ENCODE measurements at regions not wholly inside any gene's neighbourhood (a gene's known extent, or its start where the extent isn't known, plus 50 kb on each side); places are given as distances from the start of the nearest gene placed in this dataset.

- TF ChIP-seq CTCF (IDR thresholded peaks at IDR 0.05; ENCODE audit: insufficient read depth, low read depth, low read length, missing control alignments), result no peak
- DNase-seq (ENCODE audit: low read depth), result no peak
- no peak overlapping the region for H3K4me3 ChIP-seq (ENCODE audit: low read depth, low read length)
These were observed 141.3 kb upstream of the CDH10 start for GRCh38 chr5:24786108-24786507.

- H3K4me3 ChIP-seq (ENCODE audit: low read depth, low read length), result no peak overlapping the region
- no peak for TF ChIP-seq CTCF (IDR thresholded peaks at IDR 0.05; ENCODE audit: insufficient read depth, low read depth, low read length, missing control alignments)
- DNase-seq (ENCODE audit: low read depth), result no peak
These were observed 138.8 kb upstream of the CDH10 start for GRCh38 chr5:24783596-24783995.

DNA sequence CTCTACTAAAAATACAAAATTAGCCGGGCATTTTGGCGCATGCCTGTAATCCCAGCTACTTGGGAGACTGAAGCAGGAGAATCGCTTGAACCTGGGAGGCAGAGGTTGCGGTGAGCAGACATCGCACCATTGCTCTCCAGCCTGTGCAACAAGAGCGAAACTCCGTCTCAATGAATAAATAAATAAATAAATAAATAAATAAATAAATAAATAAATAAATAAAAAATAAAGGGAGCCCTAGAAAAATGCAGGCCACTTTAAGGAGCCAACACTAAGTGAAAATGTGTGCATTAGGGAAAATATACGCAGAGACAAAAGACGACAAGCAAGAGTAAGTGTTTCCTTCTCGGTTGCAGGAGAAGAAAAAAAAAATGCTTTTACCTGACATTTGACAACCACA is 132.6 kb upstream of the CDH10 start:
- DNase-seq (ENCODE audit: low read depth), result no peak
- no peak overlapping the region for H3K4me3 ChIP-seq (ENCODE audit: low read depth, low read length)
- no peak for TF ChIP-seq CTCF (IDR thresholded peaks at IDR 0.05; ENCODE audit: insufficient read depth, low read depth, low read length, missing control alignments)

DNA sequence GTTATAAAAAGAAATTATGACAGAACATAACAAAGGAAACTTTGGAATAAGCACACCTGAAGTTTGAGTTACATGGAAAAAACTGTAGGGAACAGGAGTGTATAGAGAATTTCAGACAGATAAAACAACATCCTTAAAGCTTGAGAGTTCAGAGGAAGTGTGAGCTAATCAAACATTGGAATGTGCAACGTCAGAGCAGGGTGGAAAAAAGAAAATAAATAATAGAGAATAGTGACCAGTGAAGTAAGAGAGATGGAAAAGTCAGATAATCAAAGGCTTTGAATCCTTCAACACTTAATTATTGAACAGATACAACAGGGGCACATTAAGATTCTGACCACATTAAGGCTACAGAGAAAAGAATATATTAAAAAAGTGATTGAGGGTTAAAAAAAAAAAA is 128.5 kb upstream of the CDH10 start:
- DNase-seq (ENCODE audit: low read depth), result no peak
- TF ChIP-seq CTCF (IDR thresholded peaks at IDR 0.05; ENCODE audit: insufficient read depth, low read depth, low read length, missing control alignments), result no peak
- H3K4me3 ChIP-seq (ENCODE audit: low read depth, low read length), result no peak overlapping the region

DNA sequence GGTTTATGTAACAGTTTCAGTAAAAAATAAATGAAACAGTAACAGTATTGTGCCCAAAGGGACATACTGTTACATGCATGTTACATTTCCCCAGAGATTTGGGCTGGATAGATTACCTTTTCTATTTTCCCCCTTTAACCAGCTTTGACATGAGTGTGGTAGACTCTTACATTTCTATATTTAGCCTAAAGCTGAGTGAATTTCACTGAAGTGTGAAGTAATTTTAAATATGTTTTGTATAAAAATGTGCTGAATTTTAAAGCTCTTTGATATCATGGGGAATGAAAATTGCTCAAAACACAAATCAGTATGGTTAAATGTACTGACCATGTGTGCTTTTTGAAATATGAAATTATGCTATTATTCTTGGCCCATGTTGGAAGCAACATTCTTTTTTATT is 122.3 kb upstream of the CDH10 start:
- H3K4me3 ChIP-seq (ENCODE audit: low read depth, low read length), result no peak overlapping the region
- TF ChIP-seq CTCF (IDR thresholded peaks at IDR 0.05; ENCODE audit: insufficient read depth, low read depth, low read length, missing control alignments), result no peak
- no peak for DNase-seq (ENCODE audit: low read depth)

- DNase-seq (ENCODE audit: low read depth), result no peak
- H3K4me3 ChIP-seq (ENCODE audit: low read depth, low read length), result no peak overlapping the region
- no peak for TF ChIP-seq CTCF (IDR thresholded peaks at IDR 0.05; ENCODE audit: insufficient read depth, low read depth, low read length, missing control alignments)
These were observed 120.4 kb upstream of the CDH10 start for GRCh38 chr5:24765219-24765618.

GRCh38 chr5:24750355-24750754 is 105.6 kb upstream of the CDH10 start:
- no peak for TF ChIP-seq CTCF (IDR thresholded peaks at IDR 0.05; ENCODE audit: insufficient read depth, low read depth, low read length, missing control alignments)

More at GRCh38 chr5:24750355-24750754, 105.6 kb upstream of the CDH10 start:
- no peak overlapping the region for H3K4me3 ChIP-seq (ENCODE audit: low read depth, low read length)
- DNase-seq (ENCODE audit: low read depth), result no peak
